DOHH2 (cell line): ENCODE measurements at regions not wholly inside any gene's neighbourhood (a gene's known extent, or its start where the extent isn't known, plus 50 kb on each side); places are given as distances from the start of the nearest gene placed in this dataset.
"Not testable (repeated sequence)": the region's sequence is repeated elsewhere in the genome, so short reads cannot be mapped to it uniquely, and the experiment has no call there.

ENCODE experiments used
- H3F3A ChIP-seq: fragments of 200-600 bp; sonication (generic), shearing (Covaris generic); 2 replicates; pipeline ENCODE4 v1.6.0; 2016; ENCODE audit warnings: antibody characterized with exemption, mild to moderate bottlenecking; ENCODE audit not compliant: control insufficient read depth, insufficient read depth
- H3K27ac ChIP-seq: fragments of 200-600 bp; sonication (generic); 2 replicates; pipeline ENCODE4 v1.5.1; 2014; ENCODE audit warnings: low read depth, mild to moderate bottlenecking, low read length, moderate library complexity
- H3K27me3 ChIP-seq: fragments of 200-600 bp; sonication (generic); 2 replicates; pipeline ENCODE4 v1.6.1; 2014; ENCODE audit warnings: mild to moderate bottlenecking, low read length, mixed read lengths; ENCODE audit not compliant: control insufficient read depth
- H3K36me3 ChIP-seq: fragments of 200-600 bp; sonication (generic); 2 replicates; pipeline ENCODE4 v1.6.1; 2014; ENCODE audit warnings: mild to moderate bottlenecking, low read length, moderate library complexity, mixed read lengths; ENCODE audit not compliant: control insufficient read depth
- H3K4me1 ChIP-seq: fragments of 200-600 bp; sonication (generic); 2 replicates; pipeline ENCODE4 v1.6.1; 2014; ENCODE audit warnings: mild to moderate bottlenecking, low read length, mixed read lengths; ENCODE audit not compliant: control insufficient read depth
- H3K4me2 ChIP-seq: fragments of 200-600 bp; sonication (generic); 2 replicates; pipeline ENCODE4 v1.6.0; 2014; ENCODE audit warnings: mild to moderate bottlenecking, low read length, moderate library complexity
- H3K4me3 ChIP-seq: fragments of 200-600 bp; sonication (generic); 2 replicates; pipeline ENCODE4 v1.5.1; 2014; ENCODE audit warnings: mild to moderate bottlenecking, low read length, mixed read lengths
- H3K79me2 ChIP-seq: fragments of 200-600 bp; sonication (generic); 2 replicates; pipeline ENCODE4 v1.6.1; 2014; ENCODE audit warnings: mild to moderate bottlenecking, low read length, mixed read lengths; ENCODE audit not compliant: control insufficient read depth
- H3K9me2 ChIP-seq: fragments of 200-600 bp; sonication (generic); replicated peaks from 2 replicates; pipeline ENCODE4 v1.6.1; 2014; ENCODE audit warnings: mild to moderate bottlenecking, low read length, mixed read lengths; ENCODE audit not compliant: control insufficient read depth
- H3K9me3 ChIP-seq: fragments of 200-600 bp; sonication (generic); 2 replicates; pipeline ENCODE4 v1.6.1; 2014; ENCODE audit warnings: antibody characterized with exemption, low read length, mixed read lengths; ENCODE audit not compliant: control insufficient read depth, insufficient read depth
- H4K20me1 ChIP-seq: fragments of 200-600 bp; sonication (generic); 2 replicates; pipeline ENCODE4 v1.6.0; 2014; ENCODE audit warnings: low read depth, mild to moderate bottlenecking, antibody characterized with exemption, low read length, moderate library complexity; ENCODE audit not compliant: control insufficient read depth, insufficient read depth
- CTCF ChIP-seq: fragments of 200-600 bp; sonication (generic); IDR thresholded peaks from one replicate; pipeline ENCODE4 v1.5.1; 2014; ENCODE audit warnings: antibody characterized with exemption, mild to moderate bottlenecking, low read depth, low read length; ENCODE audit not compliant: poor library complexity, severe bottlenecking
- EZH2phosphoT487 ChIP-seq: fragments of 200-600 bp; sonication (generic); IDR thresholded peaks from 2 replicates; pipeline ENCODE4 v1.6.1; 2017; ENCODE audit warnings: borderline replicate concordance, mild to moderate bottlenecking, antibody characterized with exemption, low read length, moderate library complexity, mixed read lengths

- Histone ChIP-seq H3K36me3 (no peaks in the 10 kb centered on the region), H3F3A (no peaks in the 10 kb centered on the region), H4K20me1 (no peaks in the 10 kb centered on the region), H3K27ac (no peak overlapping the region), H3K4me2 (no peak overlapping the region), H3K4me3 (no peak overlapping the region), H3K27me3 (no peaks in the 10 kb centered on the region), H3K79me2 (no peaks in the 10 kb centered on the region), H3K4me1 (no peaks in the 10 kb centered on the region), H3K9me3 (no peaks in the 10 kb centered on the region), H3K9me2 (no peaks in the 10 kb centered on the region)
- TF ChIP-seq EZH2phosphoT487 (no peak), CTCF (no peak)
These were observed 170.3 kb upstream of the MINDY3 start for GRCh38 chr10:16030562-16030961.

- H3K79me2 ChIP-seq: no peaks in the 10 kb centered on the region
- H3K36me3 ChIP-seq: no peaks in the 10 kb centered on the region
- H3K4me3 ChIP-seq: no peak overlapping the region
- TF ChIP-seq CTCF: no peak
- no peak for TF ChIP-seq EZH2phosphoT487
- H3K27me3 ChIP-seq: no peaks in the 10 kb centered on the region
- no peaks in the 10 kb centered on the region for H3F3A ChIP-seq
- no peaks in the 10 kb centered on the region for H4K20me1 ChIP-seq
- H3K4me1 ChIP-seq: no peaks in the 10 kb centered on the region
- no peaks in the 10 kb centered on the region for H3K9me3 ChIP-seq
- no peaks in the 10 kb centered on the region for H3K9me2 ChIP-seq
- H3K4me2 ChIP-seq: no peak overlapping the region
- no peak overlapping the region for H3K27ac ChIP-seq
These were observed 188.7 kb upstream of the MINDY3 start for GRCh38 chr10:16049050-16049449.

GRCh38 chr10:16049782-16050181 lies 189.5 kb upstream of the MINDY3 start:
- H3K4me3 ChIP-seq: no peak overlapping the region
- TF ChIP-seq EZH2phosphoT487: no peak
- no peak for TF ChIP-seq CTCF
- H3K27ac ChIP-seq: no peak overlapping the region
- no peaks in the 10 kb centered on the region for H3K9me3 ChIP-seq
- no peaks in the 10 kb centered on the region for H4K20me1 ChIP-seq
- no peaks in the 10 kb centered on the region for H3K36me3 ChIP-seq
- H3F3A ChIP-seq: no peaks in the 10 kb centered on the region
- H3K9me2 ChIP-seq: no peaks in the 10 kb centered on the region
- H3K4me2 ChIP-seq: no peak overlapping the region
- H3K4me1 ChIP-seq: no peaks in the 10 kb centered on the region
- H3K79me2 ChIP-seq: no peaks in the 10 kb centered on the region
- H3K27me3 ChIP-seq: no peaks in the 10 kb centered on the region

GRCh38 chr10:16063350-16063749 lies 203.0 kb upstream of the MINDY3 start:
- no peaks in the 10 kb centered on the region for H3K9me2 ChIP-seq
- no peaks in the 10 kb centered on the region for H3K27me3 ChIP-seq
- TF ChIP-seq EZH2phosphoT487 (no peak), CTCF (no peak)

GRCh38 chr10:16083551-16083950 lies 223.2 kb upstream of the MINDY3 start:
- H3K36me3 ChIP-seq, H3F3A ChIP-seq, H3K79me2 ChIP-seq, H3K27ac ChIP-seq, H3K9me3 ChIP-seq, H3K27me3 ChIP-seq, H3K4me2 ChIP-seq, H3K9me2 ChIP-seq, H3K4me3 ChIP-seq, H3K4me1 ChIP-seq, H4K20me1 ChIP-seq: not testable (repeated sequence)

More at GRCh38 chr10:16063350-16063749, 203.0 kb upstream of the MINDY3 start:
- no peaks in the 10 kb centered on the region for H3K9me3 ChIP-seq
- H3K79me2 ChIP-seq: no peaks in the 10 kb centered on the region
- no peaks in the 10 kb centered on the region for H4K20me1 ChIP-seq
- H3K36me3 ChIP-seq: no peaks in the 10 kb centered on the region
- H3F3A ChIP-seq: no peaks in the 10 kb centered on the region
- H3K27ac ChIP-seq: no peak overlapping the region
- H3K4me3 ChIP-seq: no peak overlapping the region
- no peaks in the 10 kb centered on the region for H3K4me1 ChIP-seq
- no peak overlapping the region for H3K4me2 ChIP-seq
